Panc1 (cell line): ENCODE measurements at regions not wholly inside any gene's neighbourhood (a gene's known extent, or its start where the extent isn't known, plus 50 kb on each side); places are given as distances from the start of the nearest gene placed in this dataset.

Source experiments
- ATAC-seq: fragments of 200-7000 bp; cut with Tn5 transposase; 2 replicates; pipeline ENCODE4 v1.9.1; 2020; ENCODE audit warnings: mild to moderate bottlenecking, moderate library complexity
- BruUV-seq: library from RNA; stranded (reverse); fragments of 400-500 nt; replicated peaks from 2 replicates; lab custom pipeline; 2021; lab: Mats Ljungman, UMichigan
- CTCF ChIA-PET: fragments of 300-600 bp; sonication (Branson Sonifier 250); formaldehyde crosslinking; loops from one replicate; lab custom pipeline; 2022; ENCODE audit warnings: antibody characterized with exemption; lab: Charles Lee
- POLR2A ChIA-PET: fragments of 300-600 bp; sonication (Branson Sonifier 250); formaldehyde crosslinking; loops from one replicate; lab custom pipeline; 2022; ENCODE audit warnings: antibody characterized with exemption; lab: Charles Lee
- DNase-seq: peaks from one replicate; pipeline ENCODE4 v3.0.0-alpha.2; 2010; ENCODE audit warnings: low read depth, low spot score
- H3K27ac ChIP-seq: 2 replicates; pipeline ENCODE4 v1.5.1; 2011; ENCODE audit warnings: mild to moderate bottlenecking, low read length, inconsistent platforms
- H3K27me3 ChIP-seq: fragments of 200-500 bp; sonication (Bioruptor generic); 2 replicates; pipeline ENCODE4 v1.6.0; 2014; ENCODE audit warnings: low read length, inconsistent platforms; ENCODE audit not compliant: control insufficient read depth, insufficient read depth
- H3K36me3 ChIP-seq: fragments of 200-500 bp; sonication (Bioruptor generic); 2 replicates; pipeline ENCODE4 v1.5.1; 2014; ENCODE audit warnings: inconsistent platforms, mild to moderate bottlenecking, low read length, moderate library complexity; ENCODE audit not compliant: control insufficient read depth, insufficient read depth
- H3K4me1 ChIP-seq: 2 replicates; pipeline ENCODE4 v1.5.1; 2011; ENCODE audit warnings: inconsistent platforms, mild to moderate bottlenecking, low read length, moderate library complexity; ENCODE audit not compliant: control insufficient read depth, insufficient read depth
- H3K4me3 ChIP-seq, 2 experiments: 2 replicates each; pipeline ENCODE4 v1.5.1; 2011 to 2012; ENCODE audit warnings: low read depth in 2 of 2, low read length in 2 of 2, mild to moderate bottlenecking in 2 of 2, inconsistent platforms in 1 of 2, moderate library complexity in 1 of 2
- H3K9me3 ChIP-seq: fragments of 200-500 bp; sonication (Bioruptor generic); 2 replicates; pipeline ENCODE4 v1.5.1; 2014; ENCODE audit warnings: low read depth, mild to moderate bottlenecking, inconsistent platforms, low read length, moderate library complexity; ENCODE audit not compliant: control insufficient read depth, insufficient read depth
- POLR2AphosphoS5 ChIP-seq: IDR thresholded peaks from 2 replicates; pipeline ENCODE4 v1.6.1; 2012; ENCODE audit warnings: mild to moderate bottlenecking, low read depth, low read length, moderate library complexity
- REST ChIP-seq, 2 experiments: IDR thresholded peaks; 2 replicates each; pipeline ENCODE4 v1.6.1; 2011 to 2012; ENCODE audit warnings: low read depth in 2 of 2, control low read depth in 1 of 2, low read length in 1 of 2, mild to moderate bottlenecking in 1 of 2, moderate library complexity in 1 of 2; ENCODE audit not compliant: insufficient read depth in 1 of 2
- SIN3A ChIP-seq: IDR thresholded peaks from 2 replicates; pipeline ENCODE4 v1.6.1; 2012; ENCODE audit warnings: low read depth, mild to moderate bottlenecking, low read length, moderate library complexity, borderline replicate concordance; ENCODE audit not compliant: insufficient read depth
- TCF7L2 ChIP-seq: IDR thresholded peaks from 2 replicates; pipeline ENCODE4 v1.6.1; 2011; ENCODE audit warnings: mild to moderate bottlenecking, low read depth, low read length, inconsistent platforms
- in situ Hi-C: cut with HindIII; loops from 2 replicates; pipeline ENCODE4 v1.10.0; 2016; ENCODE audit warnings: low sequenced_read_pairs, low pct_unique_long_range_greater_than_20kb
- intact Hi-C: fragments of 100-400 bp; cut with micrococcal nuclease; formaldehyde crosslinking; loops from one replicate; pipeline ENCODE4 v1.10.0; 2022; ENCODE audit not compliant: unreplicated experiment
- TF ChIP-seq, protein P1 (sequence below): fragments of 450-650 bp; IDR thresholded peaks from 2 replicates; pipeline ENCODE4 v1.5.1; 2017; ENCODE audit warnings: mild to moderate bottlenecking

DNA sequence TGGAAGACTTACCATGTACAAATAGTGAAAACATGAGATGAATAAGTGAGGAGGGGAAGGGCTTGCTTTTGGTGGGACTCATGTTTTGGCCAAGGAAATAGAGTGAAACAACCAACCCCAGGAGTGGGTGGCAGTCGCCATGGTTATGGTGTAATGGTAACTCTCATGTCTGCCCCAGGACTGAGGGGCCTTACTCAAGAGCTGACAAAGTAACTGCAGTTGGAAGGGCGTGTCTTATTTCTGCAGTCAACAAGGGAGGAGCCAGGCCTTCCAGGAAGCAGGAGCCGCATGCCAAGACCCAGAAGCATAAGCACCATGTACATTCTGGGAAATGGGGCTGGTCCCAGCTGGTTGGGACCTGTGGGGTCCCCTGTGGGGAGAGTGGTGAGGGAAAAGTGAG is 108.5 kb downstream of the UNC5CL start:
- no TSS peak for BruUV-seq
- no peaks in the 10 kb centered on the region for H3K36me3 ChIP-seq
- POLR2A ChIA-PET = no interaction called here
- H3K27ac ChIP-seq = peak overlapping the region; percentile 54; the same call in 1 of the 2 replicates
- no peak overlapping the region for H3K4me3 ChIP-seq
- CTCF ChIA-PET = no interaction called here
- in situ Hi-C loops (no loop called here), intact Hi-C loops (no loop called here)
- ATAC-seq = no peak
- DNase-seq = no peak
- H3K4me1 ChIP-seq = no peaks in the 10 kb centered on the region
- TF ChIP-seq TCF7L2 = no peak
- no peak for TF ChIP-seq REST (IDR thresholded peaks at IDR 0.05; ENCODE audit: insufficient read depth in 1 of 2, low read depth in 2 of 2, low read length in 1 of 2)
- TF ChIP-seq POLR2AphosphoS5 = no peak
- TF ChIP-seq, protein P1, sequence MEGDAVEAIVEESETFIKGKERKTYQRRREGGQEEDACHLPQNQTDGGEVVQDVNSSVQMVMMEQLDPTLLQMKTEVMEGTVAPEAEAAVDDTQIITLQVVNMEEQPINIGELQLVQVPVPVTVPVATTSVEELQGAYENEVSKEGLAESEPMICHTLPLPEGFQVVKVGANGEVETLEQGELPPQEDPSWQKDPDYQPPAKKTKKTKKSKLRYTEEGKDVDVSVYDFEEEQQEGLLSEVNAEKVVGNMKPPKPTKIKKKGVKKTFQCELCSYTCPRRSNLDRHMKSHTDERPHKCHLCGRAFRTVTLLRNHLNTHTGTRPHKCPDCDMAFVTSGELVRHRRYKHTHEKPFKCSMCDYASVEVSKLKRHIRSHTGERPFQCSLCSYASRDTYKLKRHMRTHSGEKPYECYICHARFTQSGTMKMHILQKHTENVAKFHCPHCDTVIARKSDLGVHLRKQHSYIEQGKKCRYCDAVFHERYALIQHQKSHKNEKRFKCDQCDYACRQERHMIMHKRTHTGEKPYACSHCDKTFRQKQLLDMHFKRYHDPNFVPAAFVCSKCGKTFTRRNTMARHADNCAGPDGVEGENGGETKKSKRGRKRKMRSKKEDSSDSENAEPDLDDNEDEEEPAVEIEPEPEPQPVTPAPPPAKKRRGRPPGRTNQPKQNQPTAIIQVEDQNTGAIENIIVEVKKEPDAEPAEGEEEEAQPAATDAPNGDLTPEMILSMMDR = no peak
- no peak for TF ChIP-seq SIN3A
- no peaks in the 10 kb centered on the region for H3K9me3 ChIP-seq
- no peaks in the 10 kb centered on the region for H3K27me3 ChIP-seq

DNA sequence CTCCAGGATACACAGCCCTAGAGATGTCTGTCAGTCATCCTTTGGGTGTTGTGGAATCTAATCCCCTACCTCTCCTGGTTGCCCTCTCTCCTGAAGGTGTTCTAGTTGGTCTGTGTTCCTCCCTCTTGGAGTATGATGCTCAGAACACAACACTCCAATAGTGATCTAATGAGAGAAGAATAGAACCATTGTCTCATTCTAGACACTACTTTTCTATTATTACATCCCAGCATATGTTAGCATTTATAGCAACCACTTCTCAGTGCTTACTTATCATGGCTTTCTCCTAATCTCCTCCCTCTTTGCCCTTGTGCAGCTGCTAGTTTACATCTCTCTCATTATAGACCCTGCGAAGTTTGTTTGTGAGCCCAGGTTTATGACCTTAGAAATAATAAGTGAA is 109.0 kb downstream of the UNC5CL start:
- Histone ChIP-seq H3K4me3 (no peak overlapping the region), H3K4me1 (no peaks in the 10 kb centered on the region), H3K27me3 (no peaks in the 10 kb centered on the region), H3K27ac (peak overlapping the region; percentile 54; the same call in 1 of the 2 replicates), H3K36me3 (no peaks in the 10 kb centered on the region), H3K9me3 (no peaks in the 10 kb centered on the region)
- POLR2A ChIA-PET = no interaction called here
- no TSS peak for BruUV-seq
- intact Hi-C loops = no loop called here
- CTCF ChIA-PET = no interaction called here
- TF ChIP-seq POLR2AphosphoS5 = no peak
- no peak for TF ChIP-seq TCF7L2
- TF ChIP-seq, protein P1 = no peak
- TF ChIP-seq REST (IDR thresholded peaks at IDR 0.05; ENCODE audit: insufficient read depth in 1 of 2, low read depth in 2 of 2, low read length in 1 of 2) = no peak
- TF ChIP-seq SIN3A = no peak
- in situ Hi-C loops = no loop called here
- DNase-seq (no peak), ATAC-seq (no peak)
